GM12864 (cell line): ENCODE measurements at regions not wholly inside any gene's neighbourhood (a gene's known extent, or its start where the extent isn't known, plus 50 kb on each side); places are given as distances from the start of the nearest gene placed in this dataset.

Experiments used
- DNase-seq: peaks from one replicate; pipeline ENCODE4 v3.0.0-alpha.2; 2011; ENCODE audit warnings: low read depth
- H3K4me3 ChIP-seq: 2 replicates; pipeline ENCODE4 v1.5.1; 2011; ENCODE audit warnings: mild to moderate bottlenecking, low read depth, low read length, control low read depth
- TF ChIP-seq, protein P1 (sequence below): IDR thresholded peaks from 2 replicates; pipeline ENCODE4 v1.5.1; 2011; ENCODE audit warnings: low read depth, mild to moderate bottlenecking, moderate library complexity, low read length, control low read depth, inconsistent platforms; ENCODE audit errors: missing control alignments

DNA sequence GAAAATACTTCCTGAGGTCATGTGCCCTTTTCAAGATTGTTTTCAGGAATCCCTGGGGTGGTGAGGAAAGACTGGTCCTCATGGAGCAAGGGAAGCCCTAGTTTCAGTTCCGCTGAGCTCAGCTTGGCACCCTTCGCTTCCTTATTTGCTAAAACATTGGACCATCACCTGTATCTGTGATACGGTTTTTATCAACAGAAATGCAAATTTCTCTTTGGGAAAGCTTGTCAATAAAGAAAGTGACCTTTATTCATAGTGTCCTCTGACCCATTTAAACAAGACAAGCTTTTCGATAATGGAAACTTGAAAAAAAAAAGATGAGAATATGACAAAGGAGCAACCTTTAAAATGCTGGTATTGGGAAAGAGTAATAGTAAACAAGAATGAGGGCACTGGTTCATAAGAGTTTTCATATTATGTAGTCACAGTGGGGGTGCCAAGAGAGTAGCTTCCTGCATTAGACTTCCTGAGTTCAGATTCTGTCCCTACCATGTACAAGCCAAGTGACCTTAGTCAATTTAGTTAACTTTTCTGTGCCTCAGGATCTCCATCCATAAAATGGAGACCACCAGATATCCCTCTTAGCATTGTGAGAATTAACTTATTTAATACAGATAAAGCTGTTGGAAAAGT is 57.0 kb upstream of the RAI2 start:
- DNase-seq = no peak
- H3K4me3 ChIP-seq = no peak overlapping the region
- TF ChIP-seq, protein P1, sequence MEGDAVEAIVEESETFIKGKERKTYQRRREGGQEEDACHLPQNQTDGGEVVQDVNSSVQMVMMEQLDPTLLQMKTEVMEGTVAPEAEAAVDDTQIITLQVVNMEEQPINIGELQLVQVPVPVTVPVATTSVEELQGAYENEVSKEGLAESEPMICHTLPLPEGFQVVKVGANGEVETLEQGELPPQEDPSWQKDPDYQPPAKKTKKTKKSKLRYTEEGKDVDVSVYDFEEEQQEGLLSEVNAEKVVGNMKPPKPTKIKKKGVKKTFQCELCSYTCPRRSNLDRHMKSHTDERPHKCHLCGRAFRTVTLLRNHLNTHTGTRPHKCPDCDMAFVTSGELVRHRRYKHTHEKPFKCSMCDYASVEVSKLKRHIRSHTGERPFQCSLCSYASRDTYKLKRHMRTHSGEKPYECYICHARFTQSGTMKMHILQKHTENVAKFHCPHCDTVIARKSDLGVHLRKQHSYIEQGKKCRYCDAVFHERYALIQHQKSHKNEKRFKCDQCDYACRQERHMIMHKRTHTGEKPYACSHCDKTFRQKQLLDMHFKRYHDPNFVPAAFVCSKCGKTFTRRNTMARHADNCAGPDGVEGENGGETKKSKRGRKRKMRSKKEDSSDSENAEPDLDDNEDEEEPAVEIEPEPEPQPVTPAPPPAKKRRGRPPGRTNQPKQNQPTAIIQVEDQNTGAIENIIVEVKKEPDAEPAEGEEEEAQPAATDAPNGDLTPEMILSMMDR = no peak

DNA sequence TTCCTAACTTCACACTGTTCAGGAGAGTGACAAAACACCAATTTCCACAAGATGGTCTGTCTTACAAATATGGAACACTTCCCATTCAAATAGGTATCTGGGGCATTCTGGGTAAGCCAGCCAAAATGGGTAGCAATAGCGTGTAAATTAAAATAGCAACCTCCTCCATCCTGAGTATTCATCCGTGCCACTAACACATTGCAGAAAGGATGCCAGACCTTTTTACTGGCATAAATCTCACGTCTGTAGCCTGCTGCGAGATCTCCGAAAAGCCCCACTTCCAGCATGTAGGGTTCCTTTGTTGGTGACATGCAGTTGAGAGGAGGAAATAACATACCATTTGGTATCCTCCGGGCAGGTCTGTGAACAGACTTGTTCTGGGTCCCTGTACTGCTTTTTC is 52.7 kb upstream of the RAI2 start:
- TF ChIP-seq, protein P1 = no peak
- no peak overlapping the region for H3K4me3 ChIP-seq
- DNase-seq = no peak
